ENCODE measurements at regions not wholly inside any gene's neighbourhood (a gene's known extent, or its start where the extent isn't known, plus 50 kb on each side); places are given as distances from the start of the nearest gene placed in this dataset.

DNA sequence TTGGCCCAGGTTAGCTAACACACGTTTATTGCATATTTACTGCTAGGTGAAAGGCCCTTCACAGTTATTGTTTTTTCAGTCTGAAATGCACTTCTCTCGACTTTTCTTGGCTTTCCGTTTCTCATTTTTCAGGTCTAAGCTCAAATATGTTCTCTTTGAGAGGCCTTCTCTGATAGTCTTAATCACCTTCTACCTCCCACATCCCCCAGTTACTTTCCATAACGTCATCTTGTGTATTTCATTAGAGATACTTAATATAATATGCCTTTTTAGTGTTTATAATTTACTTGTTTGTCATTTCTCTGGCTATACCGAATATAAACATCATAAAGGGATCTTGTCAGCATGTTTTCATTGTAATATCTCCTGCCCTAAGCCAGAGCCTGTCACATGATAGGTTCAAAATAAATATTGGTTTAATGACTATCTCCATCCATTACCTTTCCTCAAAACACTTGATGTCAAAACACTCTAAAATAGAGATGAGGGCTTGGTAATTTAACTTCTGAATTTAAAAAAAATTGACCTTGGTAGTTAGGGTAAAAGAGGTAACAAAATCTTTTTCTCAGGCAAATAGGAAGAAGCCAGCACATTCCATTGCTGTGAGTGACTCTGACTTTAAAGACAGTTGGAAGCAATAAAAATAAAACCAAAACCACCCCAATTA is 168.6 kb upstream of the RFC3 start:
- ATAC-seq, result no peak
- Histone ChIP-seq H3K36me3 (ENCODE audit: control insufficient read depth, insufficient read depth, low read length) (no peaks in the 10 kb centered on the region), H3K9me3 (ENCODE audit: control insufficient read depth, insufficient read depth, low read depth, low read length) (no peaks in the 10 kb centered on the region), H3K27me3 (ENCODE audit: control insufficient read depth, insufficient read depth, low read length) (no peaks in the 10 kb centered on the region), H3K4me1 (ENCODE audit: control insufficient read depth, insufficient read depth, low read length) (no peaks in the 10 kb centered on the region; the same call in 1 of the 2 replicates), H3K4me3 (ENCODE audit: low read depth in 2 of 2, low read length in 2 of 2) (no peak overlapping the region), H3K27ac (ENCODE audit: low read length) (no peak overlapping the region; the same call in 1 of the 2 replicates)
- no TSS peak for BruUV-seq (replicated peaks)
- no peak for DNase-seq (ENCODE audit: low read depth, low spot score)
- intact Hi-C loops (cut with micrococcal nuclease; ENCODE audit: unreplicated experiment), result no loop called here
- ChIA-PET POLR2A (no interaction called here), CTCF (no interaction called here)
- TF ChIP-seq, protein P1, sequence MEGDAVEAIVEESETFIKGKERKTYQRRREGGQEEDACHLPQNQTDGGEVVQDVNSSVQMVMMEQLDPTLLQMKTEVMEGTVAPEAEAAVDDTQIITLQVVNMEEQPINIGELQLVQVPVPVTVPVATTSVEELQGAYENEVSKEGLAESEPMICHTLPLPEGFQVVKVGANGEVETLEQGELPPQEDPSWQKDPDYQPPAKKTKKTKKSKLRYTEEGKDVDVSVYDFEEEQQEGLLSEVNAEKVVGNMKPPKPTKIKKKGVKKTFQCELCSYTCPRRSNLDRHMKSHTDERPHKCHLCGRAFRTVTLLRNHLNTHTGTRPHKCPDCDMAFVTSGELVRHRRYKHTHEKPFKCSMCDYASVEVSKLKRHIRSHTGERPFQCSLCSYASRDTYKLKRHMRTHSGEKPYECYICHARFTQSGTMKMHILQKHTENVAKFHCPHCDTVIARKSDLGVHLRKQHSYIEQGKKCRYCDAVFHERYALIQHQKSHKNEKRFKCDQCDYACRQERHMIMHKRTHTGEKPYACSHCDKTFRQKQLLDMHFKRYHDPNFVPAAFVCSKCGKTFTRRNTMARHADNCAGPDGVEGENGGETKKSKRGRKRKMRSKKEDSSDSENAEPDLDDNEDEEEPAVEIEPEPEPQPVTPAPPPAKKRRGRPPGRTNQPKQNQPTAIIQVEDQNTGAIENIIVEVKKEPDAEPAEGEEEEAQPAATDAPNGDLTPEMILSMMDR (IDR thresholded peaks at IDR 0.05), result no peak
- TF ChIP-seq SIN3A (IDR thresholded peaks at IDR 0.05; ENCODE audit: borderline replicate concordance, insufficient read depth, low read depth, low read length), result no peak
- TF ChIP-seq TCF7L2 (IDR thresholded peaks at IDR 0.05; ENCODE audit: low read depth, low read length), result no peak
- no peak for TF ChIP-seq POLR2AphosphoS5 (IDR thresholded peaks at IDR 0.05; ENCODE audit: low read depth, low read length)
- in situ Hi-C loops (cut with HindIII; ENCODE audit: low pct_unique_long_range_greater_than_20kb, low sequenced_read_pairs), result no loop called here

DNA sequence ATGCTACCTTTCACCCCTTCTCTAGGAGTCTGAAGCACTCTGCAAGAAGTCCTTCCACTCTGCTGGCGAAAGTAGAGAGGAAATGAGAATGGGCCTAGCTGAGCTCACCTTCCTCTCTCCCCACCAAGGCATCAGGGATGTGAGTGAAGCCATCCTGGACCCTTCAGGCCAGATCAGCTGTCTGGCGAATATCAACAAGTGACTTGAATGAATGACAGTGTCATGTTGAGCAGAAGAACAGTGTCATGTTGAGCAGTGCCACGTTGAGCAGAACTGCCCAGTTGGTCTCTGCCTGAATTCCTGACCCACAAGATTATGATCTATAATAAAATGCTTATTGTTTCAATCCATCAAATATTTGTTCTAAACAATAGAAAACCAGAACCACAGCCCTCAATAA is 166.2 kb upstream of the RFC3 start:
- no peaks in the 10 kb centered on the region for H3K27me3 ChIP-seq (ENCODE audit: control insufficient read depth, insufficient read depth, low read length)
- H3K4me1 ChIP-seq (ENCODE audit: control insufficient read depth, insufficient read depth, low read length), result no peaks in the 10 kb centered on the region; the same call in 1 of the 2 replicates
- CTCF ChIA-PET, result no interaction called here
- H3K27ac ChIP-seq (ENCODE audit: low read length), result no peak overlapping the region
- H3K36me3 ChIP-seq (ENCODE audit: control insufficient read depth, insufficient read depth, low read length), result no peaks in the 10 kb centered on the region
- TF ChIP-seq POLR2AphosphoS5 (IDR thresholded peaks at IDR 0.05; ENCODE audit: low read depth, low read length), result no peak
- TF ChIP-seq, protein P1 (IDR thresholded peaks at IDR 0.05), result no peak
- no peak for TF ChIP-seq SIN3A (IDR thresholded peaks at IDR 0.05; ENCODE audit: borderline replicate concordance, insufficient read depth, low read depth, low read length)
- no peak for TF ChIP-seq TCF7L2 (IDR thresholded peaks at IDR 0.05; ENCODE audit: low read depth, low read length)
- TF ChIP-seq, protein P2, sequence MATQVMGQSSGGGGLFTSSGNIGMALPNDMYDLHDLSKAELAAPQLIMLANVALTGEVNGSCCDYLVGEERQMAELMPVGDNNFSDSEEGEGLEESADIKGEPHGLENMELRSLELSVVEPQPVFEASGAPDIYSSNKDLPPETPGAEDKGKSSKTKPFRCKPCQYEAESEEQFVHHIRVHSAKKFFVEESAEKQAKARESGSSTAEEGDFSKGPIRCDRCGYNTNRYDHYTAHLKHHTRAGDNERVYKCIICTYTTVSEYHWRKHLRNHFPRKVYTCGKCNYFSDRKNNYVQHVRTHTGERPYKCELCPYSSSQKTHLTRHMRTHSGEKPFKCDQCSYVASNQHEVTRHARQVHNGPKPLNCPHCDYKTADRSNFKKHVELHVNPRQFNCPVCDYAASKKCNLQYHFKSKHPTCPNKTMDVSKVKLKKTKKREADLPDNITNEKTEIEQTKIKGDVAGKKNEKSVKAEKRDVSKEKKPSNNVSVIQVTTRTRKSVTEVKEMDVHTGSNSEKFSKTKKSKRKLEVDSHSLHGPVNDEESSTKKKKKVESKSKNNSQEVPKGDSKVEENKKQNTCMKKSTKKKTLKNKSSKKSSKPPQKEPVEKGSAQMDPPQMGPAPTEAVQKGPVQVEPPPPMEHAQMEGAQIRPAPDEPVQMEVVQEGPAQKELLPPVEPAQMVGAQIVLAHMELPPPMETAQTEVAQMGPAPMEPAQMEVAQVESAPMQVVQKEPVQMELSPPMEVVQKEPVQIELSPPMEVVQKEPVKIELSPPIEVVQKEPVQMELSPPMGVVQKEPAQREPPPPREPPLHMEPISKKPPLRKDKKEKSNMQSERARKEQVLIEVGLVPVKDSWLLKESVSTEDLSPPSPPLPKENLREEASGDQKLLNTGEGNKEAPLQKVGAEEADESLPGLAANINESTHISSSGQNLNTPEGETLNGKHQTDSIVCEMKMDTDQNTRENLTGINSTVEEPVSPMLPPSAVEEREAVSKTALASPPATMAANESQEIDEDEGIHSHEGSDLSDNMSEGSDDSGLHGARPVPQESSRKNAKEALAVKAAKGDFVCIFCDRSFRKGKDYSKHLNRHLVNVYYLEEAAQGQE (IDR thresholded peaks at IDR 0.05; ENCODE audit: insufficient read depth in 1 of 2, low read depth in 2 of 2, low read length in 1 of 2), result no peak
- ATAC-seq (no peak), DNase-seq (ENCODE audit: low read depth, low spot score) (no peak)
- in situ Hi-C loops (cut with HindIII; ENCODE audit: low pct_unique_long_range_greater_than_20kb, low sequenced_read_pairs) (no loop called here), intact Hi-C loops (cut with micrococcal nuclease; ENCODE audit: unreplicated experiment) (no loop called here)
- no TSS peak for BruUV-seq (replicated peaks)
- POLR2A ChIA-PET, result no interaction called here
- no peak overlapping the region for H3K4me3 ChIP-seq (ENCODE audit: low read depth in 2 of 2, low read length in 2 of 2)
- no peaks in the 10 kb centered on the region for H3K9me3 ChIP-seq (ENCODE audit: control insufficient read depth, insufficient read depth, low read depth, low read length)

Measured in Panc1 (cell line).